Ovary (tissue), 7 donors: ENCODE measurements at regions not wholly inside any gene's neighbourhood (a gene's known extent, or its start where the extent isn't known, plus 50 kb on each side); places are given as distances from the start of the nearest gene placed in this dataset.

Experiments used
- DNase-seq, 5 donors: peaks; one replicate each; pipeline ENCODE4 v3.0.0-alpha.2; 2019 to 2020
- H3K27ac ChIP-seq, 2 donors: fragments of 200-600 bp; one replicate each; pipeline versions ENCODE4 v1.5.1 to v1.8.0; 2019 to 2022
- H3K27me3 ChIP-seq: fragments of 200-600 bp; one replicate; pipeline ENCODE4 v1.8.0; 2022
- H3K36me3 ChIP-seq: fragments of 200-600 bp; sonication (generic); one replicate; pipeline ENCODE4 v1.5.1; 2019
- H3K4me1 ChIP-seq: one replicate; pipeline ENCODE4 v1.8.1; 2013; ENCODE audit warnings: mild to moderate bottlenecking, moderate library complexity; ENCODE audit not compliant: insufficient read depth
- H3K4me3 ChIP-seq: fragments of 200-600 bp; sonication (generic); one replicate; pipeline ENCODE4 v1.5.1; 2017
- H3K9me3 ChIP-seq, 2 donors: fragments of 200-600 bp in 1 of 2; sonication (generic) in 1 of 2; one replicate each; pipeline versions ENCODE4 v1.5.1 to v1.8.1; 2013 to 2019; ENCODE audit warnings: mild to moderate bottlenecking in 1 of 2, moderate library complexity in 1 of 2
- EP300 ChIP-seq: sonication (generic); formaldehyde crosslinking; IDR thresholded peaks from one replicate; pipeline ENCODE4 v1.6.1; 2017; ENCODE audit warnings: antibody characterized with exemption
- POLR2A ChIP-seq: fragments of 450-650 bp; IDR thresholded peaks from one replicate; pipeline ENCODE4 v1.6.1; 2017; ENCODE audit warnings: antibody characterized with exemption, mild to moderate bottlenecking, moderate library complexity
- WGBS, 3 donors: extraction: QIAGEN DNeasy Blood & Tissue Kit in 1 of 3; methylation state at CpG; one replicate each; pipeline versions ENCODE4 v1.1.5 to v1.1.7; 2013 to 2017; 5-methylcytosine and 5-hydroxymethylcytosine counted together
- intact Hi-C, 4 donors: fragments of 100-400 bp; cut with DNase I; formaldehyde crosslinking; loops; one replicate each; pipeline versions ENCODE4 v1.11.0 to v1.15.1; 2022 to 2023
- TF ChIP-seq, protein P1 (sequence below), 3 donors: fragments of 450-650 bp in 2 of 3; fragments of 200-600 bp in 1 of 3; IDR thresholded peaks; one replicate each; pipeline versions ENCODE4 v1.5.1 to v1.8.0; 2016 to 2022; ENCODE audit warnings: antibody characterized with exemption in 3 of 3, mild to moderate bottlenecking in 1 of 3
- donor health status: DM: no; HTN: no; CAD: no; lungs with moderate emphysema.
- donor health status: DM: no; HTN: no; CAD: no.
- donor health status: Bipolar disorder and iron deficiency.
- donor health status: DM: no; HTN: no; CAD: no.
- donor health status: DM: yes; HTN: yes; CAD: no.

DNA sequence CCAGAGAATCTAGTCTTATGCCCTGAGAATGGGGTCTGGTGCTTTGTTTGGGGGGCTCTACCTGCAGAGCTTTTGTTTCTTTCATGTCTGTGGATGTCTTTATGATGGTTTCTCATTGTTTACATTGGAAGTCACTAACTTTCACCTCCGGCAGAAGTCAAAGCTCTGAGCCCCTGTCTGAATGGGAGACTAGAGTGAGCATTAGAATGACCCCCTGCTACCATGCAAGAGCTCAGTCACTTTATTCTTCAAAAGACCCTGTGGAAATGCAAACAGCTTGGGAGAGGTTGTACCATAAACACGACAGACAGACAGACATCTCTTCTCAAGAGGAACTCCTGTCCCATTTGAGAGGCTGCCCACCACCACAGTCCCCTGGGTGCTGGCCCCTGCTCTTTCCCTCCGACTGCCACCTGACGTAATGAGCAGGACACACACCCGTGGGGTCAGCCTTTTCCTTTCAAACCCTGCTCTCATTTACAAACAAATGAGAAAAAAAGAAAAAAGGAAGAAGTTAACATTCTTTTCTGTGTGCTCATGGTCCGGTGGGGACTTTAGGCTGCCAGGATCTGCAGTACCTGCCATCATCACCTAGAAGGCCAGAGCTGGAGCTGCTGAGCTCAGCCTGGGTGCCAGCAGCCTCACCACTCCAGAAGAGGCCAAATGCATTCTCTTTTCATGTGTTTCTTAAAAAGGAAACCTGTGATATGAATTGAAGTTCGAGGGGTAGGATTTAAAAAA lies 91.6 kb downstream of the FZD1 start:
- TF ChIP-seq, protein P1, sequence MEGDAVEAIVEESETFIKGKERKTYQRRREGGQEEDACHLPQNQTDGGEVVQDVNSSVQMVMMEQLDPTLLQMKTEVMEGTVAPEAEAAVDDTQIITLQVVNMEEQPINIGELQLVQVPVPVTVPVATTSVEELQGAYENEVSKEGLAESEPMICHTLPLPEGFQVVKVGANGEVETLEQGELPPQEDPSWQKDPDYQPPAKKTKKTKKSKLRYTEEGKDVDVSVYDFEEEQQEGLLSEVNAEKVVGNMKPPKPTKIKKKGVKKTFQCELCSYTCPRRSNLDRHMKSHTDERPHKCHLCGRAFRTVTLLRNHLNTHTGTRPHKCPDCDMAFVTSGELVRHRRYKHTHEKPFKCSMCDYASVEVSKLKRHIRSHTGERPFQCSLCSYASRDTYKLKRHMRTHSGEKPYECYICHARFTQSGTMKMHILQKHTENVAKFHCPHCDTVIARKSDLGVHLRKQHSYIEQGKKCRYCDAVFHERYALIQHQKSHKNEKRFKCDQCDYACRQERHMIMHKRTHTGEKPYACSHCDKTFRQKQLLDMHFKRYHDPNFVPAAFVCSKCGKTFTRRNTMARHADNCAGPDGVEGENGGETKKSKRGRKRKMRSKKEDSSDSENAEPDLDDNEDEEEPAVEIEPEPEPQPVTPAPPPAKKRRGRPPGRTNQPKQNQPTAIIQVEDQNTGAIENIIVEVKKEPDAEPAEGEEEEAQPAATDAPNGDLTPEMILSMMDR (IDR thresholded peaks at IDR 0.05) = no peak
- TF ChIP-seq POLR2A (no peak), EP300 (no peak)
- WGBS, 3 donors = 75 to 82% (median 82%) methylated on average over 7 of the region's 7 CpGs
- Histone ChIP-seq H3K27me3 (no peaks in the 10 kb centered on the region), H3K9me3 (no peaks in the 10 kb centered on the region), H3K4me1 (no peaks in the 10 kb centered on the region), H3K4me3 (no peak overlapping the region), H3K36me3 (no peaks in the 10 kb centered on the region), H3K27ac (no peak overlapping the region)
- intact Hi-C loops = no loop called here
- DNase-seq = no peak

DNA sequence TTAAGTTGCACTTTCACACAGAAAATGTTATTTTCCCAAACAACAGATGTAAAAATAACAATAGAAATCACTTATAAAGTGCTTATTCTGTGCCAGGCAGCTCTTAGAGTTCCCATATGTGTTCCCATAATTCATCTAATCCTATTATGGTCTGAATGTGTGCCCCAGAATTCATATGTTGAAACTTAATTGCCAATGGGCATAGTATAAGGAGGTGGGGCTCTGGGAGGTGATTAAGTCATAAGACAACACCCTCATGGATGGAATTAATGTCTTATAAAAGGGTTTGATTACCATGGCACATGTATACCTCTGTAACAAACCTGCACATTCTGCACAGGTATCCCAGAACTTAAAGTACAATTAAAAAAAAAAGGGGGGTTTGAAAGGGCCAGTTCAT lies 92.7 kb downstream of the FZD1 start:
- Histone ChIP-seq H3K9me3 (no peaks in the 10 kb centered on the region), H3K4me1 (no peaks in the 10 kb centered on the region), H3K4me3 (no peak overlapping the region), H3K27ac (no peak overlapping the region), H3K27me3 (no peaks in the 10 kb centered on the region), H3K36me3 (no peaks in the 10 kb centered on the region)
- intact Hi-C loops = no loop called here
- DNase-seq = no peak
- no peak for TF ChIP-seq POLR2A
- no peak for TF ChIP-seq EP300
- TF ChIP-seq, protein P1 (IDR thresholded peaks at IDR 0.05) = no peak

DNA sequence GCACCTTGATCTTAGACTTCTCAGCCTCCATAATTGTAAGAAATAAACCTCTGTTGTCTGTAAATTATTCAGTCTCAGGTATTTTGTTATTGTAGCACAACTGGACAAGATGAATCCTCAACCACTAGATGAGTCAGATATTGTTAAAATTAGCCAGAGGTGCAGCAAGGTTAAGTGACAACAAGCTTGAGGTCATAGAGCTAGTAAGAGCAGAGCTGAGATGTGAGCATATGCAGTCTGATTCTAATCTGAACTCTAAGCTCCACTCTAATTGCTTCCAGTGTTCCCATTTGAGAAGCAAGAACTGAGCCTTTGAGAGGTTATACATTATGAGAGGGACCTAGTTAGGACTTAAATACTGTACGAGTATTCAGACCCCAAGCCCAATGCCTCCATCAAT lies 93.1 kb downstream of the FZD1 start:
- Histone ChIP-seq H3K27ac (no peak overlapping the region), H3K4me1 (no peaks in the 10 kb centered on the region), H3K9me3 (no peaks in the 10 kb centered on the region), H3K27me3 (no peaks in the 10 kb centered on the region), H3K4me3 (no peak overlapping the region), H3K36me3 (no peaks in the 10 kb centered on the region)
- no peak for DNase-seq
- intact Hi-C loops = no loop called here
- WGBS, 3 donors = 43 to 80% (median 44%) methylated on average over 1 of the region's 1 CpG
- TF ChIP-seq POLR2A (no peak), EP300 (no peak)
- TF ChIP-seq, protein P1 (IDR thresholded peaks at IDR 0.05) = no peak

DNA sequence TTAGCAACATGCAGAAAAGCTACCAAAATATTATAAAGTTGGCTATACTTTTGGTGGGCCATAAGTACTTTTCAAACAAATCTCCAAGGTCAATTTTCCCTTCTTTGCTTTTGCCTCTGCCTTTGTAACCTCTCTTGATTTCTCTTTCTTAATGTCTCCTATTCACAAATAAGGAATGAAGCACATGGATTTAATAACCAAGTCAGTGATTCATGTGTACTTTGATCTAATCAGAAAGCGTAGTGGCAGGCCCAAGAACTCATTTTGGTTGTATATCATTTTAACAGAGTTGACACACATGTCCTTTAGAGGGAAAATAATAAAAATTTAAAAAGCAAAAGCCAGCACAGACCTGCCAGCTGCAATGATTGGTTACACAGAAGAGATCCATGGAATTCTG lies 93.7 kb downstream of the FZD1 start:
- WGBS, 3 donors = 57 to 69% (median 57%) methylated on average over 1 of the region's 1 CpG
- DNase-seq = no peak
- Histone ChIP-seq H3K27ac (no peak overlapping the region), H3K4me1 (no peaks in the 10 kb centered on the region), H3K36me3 (no peaks in the 10 kb centered on the region), H3K4me3 (no peak overlapping the region), H3K9me3 (no peaks in the 10 kb centered on the region), H3K27me3 (no peaks in the 10 kb centered on the region)
- intact Hi-C loops = no loop called here
- TF ChIP-seq EP300 (no peak), POLR2A (no peak)
- TF ChIP-seq, protein P1 (IDR thresholded peaks at IDR 0.05) = no peak
